Osteoblast (primary cell): ENCODE measurements at regions not wholly inside any gene's neighbourhood (a gene's known extent, or its start where the extent isn't known, plus 50 kb on each side); places are given as distances from the start of the nearest gene placed in this dataset.
"Not testable (repeated sequence)": the region's sequence is repeated elsewhere in the genome, so short reads cannot be mapped to it uniquely, and the experiment has no call there.

ENCODE experiments used
- DNase-seq: peaks from one replicate; pipeline ENCODE4 v3.0.0; 2011; ENCODE audit warnings: low spot score, mixed read lengths; ENCODE audit not compliant: insufficient read length; ENCODE audit errors: missing footprints
- H2AFZ ChIP-seq: 2 replicates; pipeline ENCODE4 v1.6.0; 2011; ENCODE audit warnings: mild to moderate bottlenecking, low read length
- H3K27ac ChIP-seq: 2 replicates; pipeline ENCODE4 v1.5.1; 2011; ENCODE audit warnings: mild to moderate bottlenecking, low read depth, low read length, moderate library complexity
- H3K27me3 ChIP-seq: 2 replicates; pipeline ENCODE4 v1.6.0; 2012; ENCODE audit warnings: mild to moderate bottlenecking, control low read depth, inconsistent platforms, low read length, moderate library complexity; ENCODE audit not compliant: insufficient read depth
- H3K36me3 ChIP-seq: 2 replicates; pipeline ENCODE4 v1.5.1; 2011; ENCODE audit warnings: mild to moderate bottlenecking, low read length, control low read depth, moderate library complexity; ENCODE audit not compliant: insufficient read depth
- H3K4me1 ChIP-seq: 2 replicates; pipeline ENCODE4 v1.5.1; 2011; ENCODE audit warnings: mild to moderate bottlenecking, low read length, control low read depth, moderate library complexity; ENCODE audit not compliant: insufficient read depth
- H3K4me2 ChIP-seq: 2 replicates; pipeline ENCODE4 v1.6.0; 2011; ENCODE audit warnings: mild to moderate bottlenecking, low read length; ENCODE audit not compliant: insufficient read depth
- H3K4me3 ChIP-seq: fragments of 200-600 bp; sonication (generic); 3 replicates; pipeline ENCODE4 v1.5.1; 2012; ENCODE audit warnings: mild to moderate bottlenecking, low read length, inconsistent platforms; ENCODE audit not compliant: insufficient read depth
- H3K79me2 ChIP-seq: 2 replicates; pipeline ENCODE4 v1.6.0; 2012; ENCODE audit warnings: mild to moderate bottlenecking, low read length, control low read depth, inconsistent platforms; ENCODE audit not compliant: insufficient read depth
- H3K9me3 ChIP-seq: 2 replicates; pipeline ENCODE4 v1.5.1; 2011; ENCODE audit warnings: low read depth, low read length, control low read depth
- H4K20me1 ChIP-seq: 2 replicates; pipeline ENCODE4 v1.6.0; 2012; ENCODE audit warnings: mild to moderate bottlenecking, low read length, control low read depth; ENCODE audit not compliant: insufficient read depth
- TF ChIP-seq, protein P1 (sequence below): IDR thresholded peaks from 2 replicates; pipeline ENCODE4 v1.5.1; 2011; ENCODE audit warnings: mild to moderate bottlenecking, low read depth, low read length, moderate library complexity; ENCODE audit errors: extremely low read depth

DNA sequence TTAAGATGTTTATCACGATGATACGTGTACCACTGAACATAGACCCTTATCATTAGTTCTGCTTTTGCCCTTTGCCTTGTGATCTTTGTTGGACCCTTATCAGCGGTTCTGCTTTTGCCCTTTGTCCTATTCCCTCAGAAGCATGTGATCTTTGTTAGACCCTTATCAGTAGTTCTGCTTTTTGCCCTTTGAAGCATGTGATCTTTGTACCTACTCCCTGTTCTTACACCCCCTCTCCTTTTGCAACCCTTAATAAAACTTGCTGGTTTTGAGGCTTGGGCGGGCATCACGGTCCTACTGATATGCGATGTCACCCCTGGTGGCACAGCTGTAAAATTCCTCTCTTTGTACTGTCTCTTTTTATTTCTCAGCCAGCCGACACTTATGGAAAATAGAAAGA lies 117.0 kb downstream of the SDHAF3 start:
- H3K4me2 ChIP-seq, H2AFZ ChIP-seq, H3K27ac ChIP-seq, H3K9me3 ChIP-seq, H3K27me3 ChIP-seq, H3K4me3 ChIP-seq, H3K4me1 ChIP-seq, H3K36me3 ChIP-seq, H4K20me1 ChIP-seq, H3K79me2 ChIP-seq, DNase-seq: not testable (repeated sequence)

DNA sequence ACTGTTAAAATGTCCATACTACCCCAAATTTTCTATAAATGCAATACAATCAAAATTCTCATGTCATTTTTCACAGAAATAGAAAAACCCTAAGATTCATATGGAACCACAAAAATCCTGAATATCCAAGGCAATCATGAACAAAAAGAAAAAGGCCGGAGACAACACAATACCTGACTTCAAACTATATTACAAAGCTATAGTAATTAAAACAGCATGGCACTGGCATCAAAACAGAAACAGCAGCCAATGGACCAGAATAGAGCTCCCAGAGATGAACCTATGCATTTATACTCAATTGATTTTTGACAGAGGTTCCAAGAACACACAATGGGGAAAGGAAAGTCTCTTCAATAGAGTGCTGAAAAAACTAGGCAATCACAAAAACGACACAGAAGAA lies 128.8 kb downstream of the SDHAF3 start:
- no peak overlapping the region for H3K27ac ChIP-seq
- no peak overlapping the region for H3K4me2 ChIP-seq
- H3K4me3 ChIP-seq, result no peak overlapping the region
- TF ChIP-seq, protein P1, sequence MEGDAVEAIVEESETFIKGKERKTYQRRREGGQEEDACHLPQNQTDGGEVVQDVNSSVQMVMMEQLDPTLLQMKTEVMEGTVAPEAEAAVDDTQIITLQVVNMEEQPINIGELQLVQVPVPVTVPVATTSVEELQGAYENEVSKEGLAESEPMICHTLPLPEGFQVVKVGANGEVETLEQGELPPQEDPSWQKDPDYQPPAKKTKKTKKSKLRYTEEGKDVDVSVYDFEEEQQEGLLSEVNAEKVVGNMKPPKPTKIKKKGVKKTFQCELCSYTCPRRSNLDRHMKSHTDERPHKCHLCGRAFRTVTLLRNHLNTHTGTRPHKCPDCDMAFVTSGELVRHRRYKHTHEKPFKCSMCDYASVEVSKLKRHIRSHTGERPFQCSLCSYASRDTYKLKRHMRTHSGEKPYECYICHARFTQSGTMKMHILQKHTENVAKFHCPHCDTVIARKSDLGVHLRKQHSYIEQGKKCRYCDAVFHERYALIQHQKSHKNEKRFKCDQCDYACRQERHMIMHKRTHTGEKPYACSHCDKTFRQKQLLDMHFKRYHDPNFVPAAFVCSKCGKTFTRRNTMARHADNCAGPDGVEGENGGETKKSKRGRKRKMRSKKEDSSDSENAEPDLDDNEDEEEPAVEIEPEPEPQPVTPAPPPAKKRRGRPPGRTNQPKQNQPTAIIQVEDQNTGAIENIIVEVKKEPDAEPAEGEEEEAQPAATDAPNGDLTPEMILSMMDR, result no peak
- H3K79me2 ChIP-seq, result no peaks in the 10 kb centered on the region
- H2AFZ ChIP-seq, result no peak overlapping the region
- no peak for DNase-seq
- no peaks in the 10 kb centered on the region for H4K20me1 ChIP-seq
- no peaks in the 10 kb centered on the region for H3K4me1 ChIP-seq
- H3K9me3 ChIP-seq, result no peaks in the 10 kb centered on the region
- no peaks in the 10 kb centered on the region for H3K36me3 ChIP-seq
- no peaks in the 10 kb centered on the region for H3K27me3 ChIP-seq

DNA sequence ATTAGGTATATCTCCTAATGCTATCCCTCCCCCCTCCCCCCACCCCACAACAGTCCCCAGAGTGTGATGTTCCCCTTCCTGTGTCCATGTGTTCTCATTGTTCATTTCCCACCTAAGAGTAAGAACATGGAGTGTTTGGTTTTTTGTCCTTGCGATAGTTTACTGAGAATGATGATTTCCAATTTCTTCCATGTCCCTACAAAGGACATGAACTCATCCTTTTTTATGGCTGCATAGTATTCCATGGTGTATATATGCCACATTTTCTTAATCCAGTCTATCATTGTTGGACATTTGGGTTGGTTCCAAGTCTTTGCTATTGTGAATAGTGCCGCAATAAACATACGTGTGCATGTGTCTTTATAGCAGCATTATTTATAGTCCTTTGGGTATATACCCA lies 140.7 kb downstream of the SDHAF3 start:
- H2AFZ ChIP-seq, H3K4me3 ChIP-seq, H3K4me2 ChIP-seq, H3K79me2 ChIP-seq, H3K27ac ChIP-seq, H3K9me3 ChIP-seq, H3K4me1 ChIP-seq, H4K20me1 ChIP-seq, H3K36me3 ChIP-seq, H3K27me3 ChIP-seq, DNase-seq: not testable (repeated sequence)

DNA sequence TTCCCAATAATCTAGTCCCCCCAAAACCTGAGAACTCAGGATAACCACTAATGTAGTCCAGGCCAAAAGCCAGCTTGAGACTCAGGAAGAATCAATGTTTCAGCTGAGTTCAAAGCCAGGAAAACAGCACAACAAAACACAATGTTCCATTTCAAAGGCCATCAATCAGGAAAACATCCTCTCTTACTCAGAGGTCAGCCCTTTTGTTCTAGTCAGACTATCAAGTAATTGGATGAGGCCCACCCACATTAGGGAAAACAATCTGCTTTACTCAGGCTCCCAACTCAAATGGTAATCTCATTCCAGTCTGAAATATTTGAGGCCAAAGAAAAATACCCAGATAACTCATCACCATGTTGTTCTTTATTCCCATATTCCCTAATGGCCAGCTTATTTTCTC lies 152.2 kb downstream of the SDHAF3 start:
- TF ChIP-seq, protein P1, result no peak
- Histone ChIP-seq H3K27me3 (no peaks in the 10 kb centered on the region), H3K4me2 (no peak overlapping the region), H3K4me1 (no peaks in the 10 kb centered on the region), H3K9me3 (no peaks in the 10 kb centered on the region), H3K27ac (no peak overlapping the region), H2AFZ (no peak overlapping the region), H3K36me3 (no peaks in the 10 kb centered on the region), H4K20me1 (no peaks in the 10 kb centered on the region), H3K79me2 (no peaks in the 10 kb centered on the region), H3K4me3 (no peak overlapping the region)
- DNase-seq, result no peak

DNA sequence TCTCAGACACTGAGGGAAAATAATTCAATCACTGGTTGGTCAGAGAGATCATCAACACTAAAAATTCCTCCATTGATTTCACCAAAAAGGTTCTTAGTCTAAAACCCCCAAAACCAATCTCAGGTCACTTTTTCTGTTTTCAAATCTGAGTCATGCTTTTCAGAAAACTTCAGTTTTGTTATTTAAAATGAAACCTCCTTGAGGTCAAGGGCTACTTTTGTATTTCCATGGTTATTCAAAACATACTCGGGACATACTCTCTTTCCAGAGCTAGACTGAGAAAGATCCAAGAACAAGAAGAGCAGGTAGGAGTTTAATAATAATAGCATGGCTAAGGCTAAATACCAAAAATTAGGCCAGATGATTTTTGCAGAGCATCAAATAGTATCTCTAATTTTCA lies 152.8 kb downstream of the SDHAF3 start:
- Histone ChIP-seq H3K27ac (no peak overlapping the region), H3K9me3 (no peaks in the 10 kb centered on the region), H4K20me1 (no peaks in the 10 kb centered on the region), H3K4me3 (no peak overlapping the region), H3K36me3 (no peaks in the 10 kb centered on the region), H3K4me2 (no peak overlapping the region), H2AFZ (no peak overlapping the region), H3K27me3 (no peaks in the 10 kb centered on the region), H3K79me2 (no peaks in the 10 kb centered on the region), H3K4me1 (no peaks in the 10 kb centered on the region)
- no peak for DNase-seq
- TF ChIP-seq, protein P1, result no peak
